ENCODE measurements at regions not wholly inside any gene's neighbourhood (a gene's known extent, or its start where the extent isn't known, plus 50 kb on each side); places are given as distances from the start of the nearest gene placed in this dataset.

- H2BK120ac ChIP-seq (ENCODE audit: low read depth, low read length, poor library complexity, severe bottlenecking) = no peak overlapping the region
- no peak overlapping the region for H3K14ac ChIP-seq (ENCODE audit: insufficient read depth, low read length)
- Mint-ChIP-seq H3K4me3 (no peak overlapping the region), H3K9me3 (no peaks in the 10 kb centered on the region), H3K27me3 (ENCODE audit: low read depth) (no peaks in the 10 kb centered on the region; the same call in 1 of the 2 replicates), H3K27ac (no peak overlapping the region), H3K4me1 (peaks cover 0 to 5% of the 10 kb centered on the region in 2 experiments; a peak in 2 of 4 replicates), H3K36me3 (ENCODE audit: insufficient read depth in 1 of 3, low read depth in 3 of 3) (no peaks in the 10 kb centered on the region)
- no peak overlapping the region for H2BK12ac ChIP-seq (ENCODE audit: insufficient read length, low read depth, low read length)
- H3K56ac ChIP-seq (ENCODE audit: insufficient read length, low read depth, low read length) = no peak overlapping the region
- peak; percentile 29; the same call in 1 of the 3 replicates for TF ChIP-seq CTCF (conservative IDR thresholded peaks at IDR 0.05)
- H3K79me1 ChIP-seq (ENCODE audit: insufficient read depth, low read depth, low read length, poor library complexity, severe bottlenecking) = no peaks in the 10 kb centered on the region
- H2BK20ac ChIP-seq (ENCODE audit: low read depth, low read length, poor library complexity, severe bottlenecking) = no peak overlapping the region
- H4K91ac ChIP-seq (ENCODE audit: insufficient read length, low read depth, low read length) = no peak overlapping the region
- no peaks in the 10 kb centered on the region for H3K4me1 ChIP-seq (ENCODE audit: insufficient read depth, low read length)
- H3K79me2 ChIP-seq (ENCODE audit: insufficient read depth, low read length) = no peaks in the 10 kb centered on the region
- H2BK15ac ChIP-seq (ENCODE audit: low read depth, low read length) = no peak overlapping the region
- no CpG with 5 or more reads among the region's 2 CpGs for WGBS (ENCODE audit: extremely low coverage, insufficient read length, low lambda C conversion rate)
- no peak overlapping the region for H2BK5ac ChIP-seq (ENCODE audit: insufficient read length, low read length)
- no peak overlapping the region for H3K4me2 ChIP-seq (ENCODE audit: insufficient read depth, insufficient read length, low read length)
- H3K9me3 ChIP-seq (ENCODE audit: control insufficient read depth, low read depth, low read length) = no peaks in the 10 kb centered on the region
- H3K18ac ChIP-seq (ENCODE audit: insufficient read length, low read depth, low read length) = no peak overlapping the region
- H3K27ac ChIP-seq (ENCODE audit: insufficient read length, low read depth, low read length) = no peak overlapping the region
- H2AK5ac ChIP-seq (ENCODE audit: insufficient read length, low read length) = no peak overlapping the region
- H2AFZ ChIP-seq (ENCODE audit: low read length) = no peak overlapping the region
- H3K4ac ChIP-seq (ENCODE audit: low read depth, low read length) = no peak overlapping the region
- no peak overlapping the region for H4K8ac ChIP-seq (replicated peaks; ENCODE audit: insufficient read length, low read depth, low read length)
- H3T11ph ChIP-seq (ENCODE audit: low read length) = no peak overlapping the region
- H3K27me3 ChIP-seq (ENCODE audit: insufficient read depth, low read length) = no peaks in the 10 kb centered on the region
- H3K23me2 ChIP-seq (ENCODE audit: insufficient read length, low read depth, low read length, poor library complexity, severe bottlenecking) = no peaks in the 10 kb centered on the region
- no peak overlapping the region for H4K5ac ChIP-seq (ENCODE audit: insufficient read length, low read depth, low read length)
- H4K20me1 ChIP-seq (ENCODE audit: control insufficient read depth, insufficient read depth, insufficient read length) = no peaks in the 10 kb centered on the region
- DNase-seq = peak; percentile 29
- no peak overlapping the region for H3K9ac ChIP-seq (ENCODE audit: extremely low read depth, insufficient read length, low read length)
- H3K23ac ChIP-seq (ENCODE audit: insufficient read length, low read depth, low read length) = no peak overlapping the region
Observed at GRCh38 chr1:70714149-70714548, 303.1 kb downstream of the CTH start.

All from H9 (cell line).